NCI-H2196 treated with DMSO at 0.1 percent for 48 hours (cell line): ENCODE measurements at regions not wholly inside any gene's neighbourhood (a gene's known extent, or its start where the extent isn't known, plus 50 kb on each side); places are given as distances from the start of the nearest gene placed in this dataset.

Experiments used
- DNase-seq: peaks from one replicate; lab custom pipeline; 2025; ENCODE audit not compliant: unreplicated experiment; lab: John Stamatoyannopoulos, UW

GRCh38 chr2:75287624-75288316 lies 88.5 kb upstream of the TACR1 start:
- DNase-seq = no peak

GRCh38 chr2:75284345-75284744 lies 85.0 kb upstream of the TACR1 start:
- no peak for DNase-seq

GRCh38 chr2:75278821-75279379 lies 79.6 kb upstream of the TACR1 start:
- DNase-seq = no peak

- no peak for DNase-seq
Observed at GRCh38 chr2:75278314-75278713, 79.0 kb upstream of the TACR1 start.

GRCh38 chr2:75277111-75277510 lies 77.8 kb upstream of the TACR1 start:
- no peak for DNase-seq

- DNase-seq = no peak
Observed at GRCh38 chr2:75276093-75277029, 77.0 kb upstream of the TACR1 start.

- no peak for DNase-seq
Observed at GRCh38 chr2:75274936-75275335, 75.6 kb upstream of the TACR1 start.

GRCh38 chr2:75268112-75268511 lies 68.8 kb upstream of the TACR1 start:
- no peak for DNase-seq

- no peak for DNase-seq
Observed at GRCh38 chr2:75261923-75262322, 62.6 kb upstream of the TACR1 start.

GRCh38 chr2:75260946-75261345 lies 61.6 kb upstream of the TACR1 start:
- no peak for DNase-seq

- DNase-seq = no peak
Observed at GRCh38 chr2:75258620-75259019, 59.3 kb upstream of the TACR1 start.

- DNase-seq = no peak
Observed at GRCh38 chr2:75256485-75256884, 57.2 kb upstream of the TACR1 start.

GRCh38 chr2:75253526-75253925 lies 54.2 kb upstream of the TACR1 start:
- DNase-seq = no peak

GRCh38 chr2:75251896-75252295 lies 52.6 kb upstream of the TACR1 start:
- no peak for DNase-seq
